Right cardiac atrium (tissue), 5 donors: ENCODE measurements at regions not wholly inside any gene's neighbourhood (a gene's known extent, or its start where the extent isn't known, plus 50 kb on each side); places are given as distances from the start of the nearest gene placed in this dataset.
A peak's percentile ranks its signal among the peaks of the same experiment; 100 is the strongest.

Experiments used
- ATAC-seq, 2 donors: fragments of 200-7000 bp; cut with Tn5 transposase; one replicate each; pipeline versions ENCODE4 v1.8.0 to v1.9.1; 2020; ENCODE audit warnings: moderate library complexity in 2 of 2, mild to moderate bottlenecking in 1 of 2
- DNase-seq, 3 donors: peaks; one replicate each; pipeline ENCODE4 v3.0.0-alpha.2; 2020
- H3K27ac ChIP-seq: one replicate; pipeline ENCODE4 v1.5.1; 2013; ENCODE audit warnings: mild to moderate bottlenecking, low read length, control low read depth, moderate library complexity
- H3K27me3 ChIP-seq: one replicate; pipeline ENCODE4 v1.6.1; 2013; ENCODE audit not compliant: control insufficient read depth, insufficient read depth
- H3K4me1 ChIP-seq: one replicate; pipeline ENCODE4 v1.6.1; 2013; ENCODE audit warnings: low read length; ENCODE audit not compliant: control insufficient read depth, insufficient read depth
- H3K4me3 ChIP-seq: one replicate; pipeline ENCODE4 v1.5.1; 2013; ENCODE audit warnings: low read length, control low read depth
- H3K9me3 ChIP-seq: one replicate; pipeline ENCODE4 v1.6.1; 2013; ENCODE audit warnings: low read length; ENCODE audit not compliant: control insufficient read depth
- WGBS: extraction: QIAGEN DNeasy Blood & Tissue Kit; methylation state at CpG from one replicate; pipeline ENCODE4 v1.1.7; 2013; 5-methylcytosine and 5-hydroxymethylcytosine counted together
- intact Hi-C, 4 donors: fragments of 100-400 bp; cut with DNase I; formaldehyde crosslinking; loops; one replicate each; pipeline versions ENCODE4 v1.11.0 to v1.14.0; 2022 to 2023
- donor health status: healthy with polysubstance abuse.
- donor health status: DM: no; HTN: yes; CAD: no.
- donor health status: DM: no; HTN: no; CAD: no.
- donor health status: DM: no; HTN: yes; CAD: no; lungs with severe emphysema.
- donor health status: DM: yes; HTN: yes; CAD: no.

DNA sequence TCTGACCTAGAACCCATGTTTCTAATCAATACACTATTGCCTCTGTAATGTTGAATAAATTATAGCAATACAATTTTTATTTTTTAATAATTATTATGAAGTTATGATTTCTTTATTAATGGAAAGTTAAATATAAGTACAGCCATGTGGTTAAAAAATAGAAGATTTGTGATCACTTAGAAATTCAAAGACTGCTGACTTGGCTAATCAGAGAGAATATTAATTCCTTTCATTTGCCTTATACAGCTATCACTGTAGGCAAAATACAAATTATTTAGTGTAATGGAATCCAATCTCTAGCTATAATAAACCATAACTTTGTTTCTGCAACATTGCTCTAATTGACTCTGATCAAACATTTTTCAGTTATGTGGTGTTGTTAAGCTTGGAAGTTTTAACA, 255.0 kb upstream of the TAS2R1 start:
- no peaks in the 10 kb centered on the region for H3K27me3 ChIP-seq
- peaks cover 7% of the 10 kb centered on the region for H3K9me3 ChIP-seq
- DNase-seq (no peak), ATAC-seq (no peak)
- intact Hi-C loops: no loop called here
- no peak overlapping the region for H3K27ac ChIP-seq
- no peaks in the 10 kb centered on the region for H3K4me1 ChIP-seq
- no peak overlapping the region for H3K4me3 ChIP-seq

DNA sequence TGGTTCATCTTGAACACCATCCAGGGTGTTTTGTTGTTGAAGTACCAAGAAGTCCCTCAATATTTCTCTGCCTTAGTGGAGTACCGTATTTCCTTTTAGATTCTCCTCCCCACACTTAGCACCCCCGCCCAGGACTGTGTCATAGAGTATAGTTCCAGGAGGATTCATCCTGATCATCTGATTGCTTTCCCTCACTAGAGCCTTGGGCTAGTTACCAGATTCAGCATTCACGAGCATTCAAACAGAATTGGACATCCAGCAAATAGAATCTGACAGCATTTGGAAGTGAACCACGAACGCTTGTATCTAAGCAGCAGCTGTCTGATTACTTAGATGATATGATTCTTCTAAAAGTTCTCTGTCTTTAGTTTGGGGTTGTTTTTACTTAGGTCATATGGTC, 248.1 kb upstream of the TAS2R1 start:
- DNase-seq: no peak
- Histone ChIP-seq H3K27me3 (no peaks in the 10 kb centered on the region), H3K4me3 (no peak overlapping the region), H3K27ac (no peak overlapping the region), H3K9me3 (peaks cover 3% of the 10 kb centered on the region), H3K4me1 (no peaks in the 10 kb centered on the region)
- intact Hi-C loops: no loop called here
- no peak for ATAC-seq
- 55% methylated on average over 5 of the region's 5 CpGs for WGBS

DNA sequence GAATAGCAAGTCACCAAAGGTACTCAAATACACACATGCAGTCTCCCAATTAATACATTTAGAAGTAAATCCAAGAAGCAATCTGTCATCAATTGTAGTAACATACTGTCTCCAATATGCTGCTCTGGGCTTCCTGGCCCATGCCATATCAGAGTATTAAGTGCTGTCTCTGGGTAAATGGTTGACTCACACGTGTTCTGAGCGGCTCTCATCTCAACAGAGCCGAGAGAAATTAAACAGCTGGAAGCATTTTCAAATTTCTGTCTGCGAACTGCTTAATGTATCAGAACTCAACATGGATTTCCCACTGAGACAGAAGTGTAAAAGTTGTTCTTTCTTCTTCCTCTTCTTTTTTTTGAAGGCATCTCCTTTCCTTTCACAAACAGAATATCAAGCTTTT, 247.3 kb upstream of the TAS2R1 start:
- Histone ChIP-seq H3K4me3 (no peak overlapping the region), H3K27ac (no peak overlapping the region), H3K4me1 (no peaks in the 10 kb centered on the region), H3K27me3 (no peaks in the 10 kb centered on the region), H3K9me3 (peaks cover 3% of the 10 kb centered on the region)
- DNase-seq: no peak
- ATAC-seq: no peak
- WGBS: 57% methylated on average over 4 of the region's 4 CpGs
- intact Hi-C loops: no loop called here

DNA sequence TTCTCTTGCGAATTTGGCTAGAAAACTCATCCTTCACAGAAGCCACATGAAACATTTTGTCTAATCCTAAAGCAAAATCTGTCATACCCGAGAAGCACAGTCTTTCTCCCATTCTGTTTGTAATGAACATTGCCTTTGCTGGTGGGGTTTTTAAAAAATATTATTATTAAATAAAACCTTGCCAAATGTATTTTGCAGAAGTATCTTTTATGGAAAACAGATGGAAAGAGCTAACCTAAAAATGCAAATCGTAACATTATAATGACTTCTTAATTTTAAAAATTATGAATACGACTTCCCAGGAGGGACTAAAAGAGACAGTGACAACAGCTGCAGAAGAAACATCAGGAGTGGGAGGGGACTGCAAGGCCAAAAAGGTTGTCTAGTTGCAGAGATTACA, 246.3 kb upstream of the TAS2R1 start:
- whole genome bisulfite sequencing: 88% methylated on average over 4 of the region's 4 CpGs
- intact Hi-C loops: no loop called here
- ATAC-seq (no peak), DNase-seq (no peak)
- Histone ChIP-seq H3K4me3 (no peak overlapping the region), H3K4me1 (no peaks in the 10 kb centered on the region), H3K27me3 (no peaks in the 10 kb centered on the region), H3K27ac (no peak overlapping the region), H3K9me3 (peaks cover 3% of the 10 kb centered on the region)

DNA sequence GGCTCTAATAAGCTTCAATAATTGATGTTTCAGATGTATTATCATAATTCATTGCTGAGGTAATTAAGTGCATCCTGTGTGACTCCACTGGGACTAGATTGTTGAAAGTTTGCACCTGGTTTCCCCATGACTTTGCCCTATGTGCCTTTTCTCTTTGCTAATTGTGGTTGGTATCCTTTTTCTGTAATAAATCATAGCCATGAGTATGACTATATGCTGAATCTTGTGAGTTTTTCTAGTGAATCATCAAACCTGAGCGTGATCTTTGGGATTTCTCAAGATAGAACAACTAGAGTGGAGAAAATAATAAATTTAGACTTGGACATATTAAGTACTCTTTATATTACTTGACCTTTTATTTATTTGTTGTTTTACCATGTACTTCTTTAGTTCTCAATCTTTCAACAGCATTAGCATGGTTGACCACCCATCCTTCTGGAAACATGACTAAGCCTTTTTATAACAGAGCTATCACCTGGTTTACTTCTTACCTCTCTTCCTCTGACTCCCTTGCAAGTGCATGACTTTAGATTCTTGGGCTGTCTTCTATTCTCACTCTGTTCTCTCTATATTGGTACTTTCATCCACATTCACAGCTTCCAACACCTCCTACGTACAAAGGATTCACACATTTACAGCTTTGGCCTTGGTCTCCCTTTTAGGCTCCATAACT, 239.6 kb upstream of the TAS2R1 start:
- intact Hi-C loops: no loop called here
- Histone ChIP-seq H3K4me1 (no peaks in the 10 kb centered on the region), H3K9me3 (peaks cover 10% of the 10 kb centered on the region), H3K27me3 (no peaks in the 10 kb centered on the region), H3K4me3 (no peak overlapping the region), H3K27ac (no peak overlapping the region)
- DNase-seq: no peak
- no peak for ATAC-seq
- 84% methylated on average over 2 of the region's 2 CpGs for WGBS

DNA sequence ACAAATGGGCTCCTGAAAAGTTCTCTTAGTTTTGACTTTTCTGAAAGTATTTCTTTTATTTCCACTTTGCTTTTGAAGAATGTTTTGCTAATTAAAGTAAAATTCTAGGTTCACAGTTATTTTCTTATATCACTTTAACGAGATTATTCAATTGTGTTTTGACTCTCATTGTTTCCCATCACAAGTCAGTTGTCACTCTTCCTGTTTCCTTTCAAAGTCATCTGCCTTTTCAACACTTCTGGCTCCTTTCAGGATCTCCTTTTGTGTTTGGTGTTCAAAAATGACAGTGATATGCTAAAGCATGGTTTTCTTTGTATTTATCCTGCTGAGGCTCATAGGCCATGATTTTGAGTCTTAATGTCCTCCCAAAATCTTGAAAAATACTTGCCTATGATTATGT, 235.4 kb upstream of the TAS2R1 start:
- no peak for DNase-seq
- no peak overlapping the region for H3K27ac ChIP-seq
- H3K27me3 ChIP-seq: no peaks in the 10 kb centered on the region
- no peak overlapping the region for H3K4me3 ChIP-seq
- no peak for ATAC-seq
- H3K4me1 ChIP-seq: no peaks in the 10 kb centered on the region
- H3K9me3 ChIP-seq: peaks cover 11% of the 10 kb centered on the region
- WGBS: 83% methylated on average over 1 of the region's 1 CpG
- intact Hi-C loops: no loop called here

DNA sequence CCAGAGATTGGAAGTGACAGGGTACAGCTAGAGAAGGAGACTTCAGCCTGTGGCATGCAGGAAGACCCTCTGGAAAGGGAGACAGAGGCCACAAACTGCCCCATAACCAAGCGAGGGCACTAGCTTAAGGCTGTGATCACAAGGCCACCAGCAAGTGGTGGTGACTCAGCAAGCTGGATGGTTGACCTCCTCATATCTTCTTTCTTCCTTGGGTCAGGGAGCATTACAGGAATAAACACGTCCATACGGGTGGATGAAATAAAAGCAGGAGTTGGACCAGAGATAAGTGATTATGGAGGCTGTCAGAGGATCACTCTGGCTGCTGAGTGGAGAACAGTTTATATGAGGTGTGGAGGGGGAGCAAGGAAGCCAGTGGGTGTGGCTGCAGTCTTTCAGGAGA, 234.6 kb upstream of the TAS2R1 start:
- Histone ChIP-seq H3K27me3 (no peaks in the 10 kb centered on the region), H3K27ac (no peak overlapping the region), H3K4me3 (no peak overlapping the region), H3K9me3 (peaks cover 12% of the 10 kb centered on the region), H3K4me1 (no peaks in the 10 kb centered on the region)
- intact Hi-C loops: no loop called here
- ATAC-seq (no peak), DNase-seq (no peak)
- WGBS: 43% methylated on average over 3 of the region's 3 CpGs

DNA sequence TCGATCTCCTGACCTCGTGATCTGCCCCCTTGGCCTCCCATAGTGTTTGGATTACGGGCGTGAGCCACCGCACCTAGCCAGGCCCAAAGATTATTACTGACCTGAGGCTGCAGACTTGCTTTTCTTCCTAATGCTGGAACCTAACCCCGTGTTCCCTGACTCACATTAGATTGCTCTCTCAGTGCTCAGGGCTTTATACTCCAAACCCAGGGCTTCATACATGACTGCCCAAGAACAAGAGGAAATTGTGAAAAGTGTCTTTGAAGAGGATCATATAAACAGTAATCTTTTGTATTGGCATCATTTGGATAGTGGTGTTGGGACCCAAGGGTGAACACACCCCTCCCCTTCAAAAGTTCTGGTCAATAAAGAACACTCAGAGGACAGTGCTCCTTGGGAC, 233.3 kb upstream of the TAS2R1 start:
- Histone ChIP-seq H3K27me3 (no peaks in the 10 kb centered on the region), H3K27ac (no peak overlapping the region), H3K4me1 (no peaks in the 10 kb centered on the region), H3K4me3 (no peak overlapping the region), H3K9me3 (peaks cover 12% of the 10 kb centered on the region)
- 93% methylated on average over 6 of the region's 6 CpGs for WGBS
- DNase-seq (no peak), ATAC-seq (no peak)
- intact Hi-C loops: no loop called here

DNA sequence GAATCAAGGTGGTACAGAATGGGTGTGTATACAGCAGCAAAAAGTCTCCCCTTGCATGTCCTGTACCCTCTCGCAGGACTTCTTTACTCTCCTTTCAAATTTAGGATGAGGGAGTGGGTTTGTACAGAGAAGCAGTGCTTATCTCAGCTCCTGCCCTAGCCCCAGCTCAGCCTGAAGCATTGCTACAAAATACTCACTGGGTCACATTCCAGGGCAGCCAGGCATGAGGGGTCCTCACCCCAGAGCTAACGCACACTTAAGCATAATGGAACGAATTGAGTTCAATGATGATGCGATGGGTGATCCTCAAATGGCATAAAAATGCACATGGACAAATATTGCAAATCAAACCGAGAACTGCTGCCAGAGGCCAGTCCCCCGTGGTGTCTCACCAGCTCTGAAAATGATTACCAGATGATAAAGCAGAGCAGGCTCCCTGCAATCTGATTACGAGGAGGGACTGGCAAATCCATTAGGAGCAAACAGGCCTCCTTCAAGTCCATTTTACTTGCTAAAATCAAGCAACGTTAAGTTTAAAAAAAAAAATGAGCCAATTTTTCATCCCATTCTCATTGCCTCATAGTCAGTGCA, 231.6 kb upstream of the TAS2R1 start:
- Histone ChIP-seq H3K4me1 (no peaks in the 10 kb centered on the region), H3K4me3 (no peak overlapping the region), H3K9me3 (peaks cover 12% of the 10 kb centered on the region), H3K27me3 (no peaks in the 10 kb centered on the region), H3K27ac (no peak overlapping the region)
- ATAC-seq (no peak), DNase-seq (no peak)
- 52% methylated on average over 8 of the region's 8 CpGs for WGBS
- intact Hi-C loops: no loop called here

DNA sequence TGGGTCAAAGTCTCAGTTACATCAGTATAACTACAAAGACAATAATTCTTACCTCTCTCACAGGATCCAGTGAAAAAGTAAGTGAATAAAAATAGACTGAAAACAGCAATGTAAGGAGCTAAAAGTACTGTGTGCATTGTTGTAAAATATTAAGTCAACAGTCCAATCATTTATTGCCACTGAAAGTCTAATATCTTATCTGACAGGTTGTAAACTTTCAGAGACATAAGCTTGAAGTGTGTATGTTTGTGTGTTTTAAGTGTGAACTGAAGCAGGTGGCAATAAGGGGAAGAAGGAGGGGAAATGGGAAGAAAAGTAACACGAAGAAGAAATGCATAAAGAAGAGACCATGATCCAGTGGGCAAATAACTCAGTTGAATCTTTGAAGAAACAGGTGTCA, 229.7 kb upstream of the TAS2R1 start:
- ATAC-seq (no peak), DNase-seq (no peak)
- Histone ChIP-seq H3K4me1 (no peaks in the 10 kb centered on the region), H3K9me3 (peaks cover 9% of the 10 kb centered on the region), H3K27me3 (no peaks in the 10 kb centered on the region), H3K27ac (no peak overlapping the region), H3K4me3 (no peak overlapping the region)
- WGBS: 63% methylated on average over 1 of the region's 1 CpG
- intact Hi-C loops: no loop called here

DNA sequence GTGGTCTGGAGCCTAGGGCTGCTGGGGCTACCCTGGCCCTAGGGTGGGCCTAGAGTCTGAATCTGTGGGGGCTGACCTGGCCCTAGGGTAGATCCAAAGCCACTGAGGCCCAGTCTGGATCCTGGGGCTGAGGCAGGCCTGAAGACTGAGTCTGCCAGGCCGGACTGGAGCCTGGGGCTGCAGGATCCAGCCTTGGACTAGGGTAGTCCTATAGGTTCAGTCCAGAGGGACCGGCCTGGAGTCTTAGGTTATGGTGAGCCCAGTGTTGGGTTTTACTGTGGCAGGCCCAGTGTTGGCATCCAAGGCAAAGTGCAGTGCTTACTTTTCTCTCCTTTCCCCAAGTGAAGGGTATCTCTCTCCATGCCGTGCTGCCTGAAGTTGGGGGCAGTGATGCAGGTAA, 227.9 kb upstream of the TAS2R1 start:
- H3K4me3 ChIP-seq: no peak overlapping the region
- 85% methylated on average over 3 of the region's 3 CpGs for WGBS
- intact Hi-C loops: no loop called here
- no peaks in the 10 kb centered on the region for H3K4me1 ChIP-seq
- DNase-seq (no peak), ATAC-seq (peak in 1 of 2 donors; percentile 11)
- no peak overlapping the region for H3K27ac ChIP-seq
- no peaks in the 10 kb centered on the region for H3K27me3 ChIP-seq
- peaks cover 4% of the 10 kb centered on the region for H3K9me3 ChIP-seq

DNA sequence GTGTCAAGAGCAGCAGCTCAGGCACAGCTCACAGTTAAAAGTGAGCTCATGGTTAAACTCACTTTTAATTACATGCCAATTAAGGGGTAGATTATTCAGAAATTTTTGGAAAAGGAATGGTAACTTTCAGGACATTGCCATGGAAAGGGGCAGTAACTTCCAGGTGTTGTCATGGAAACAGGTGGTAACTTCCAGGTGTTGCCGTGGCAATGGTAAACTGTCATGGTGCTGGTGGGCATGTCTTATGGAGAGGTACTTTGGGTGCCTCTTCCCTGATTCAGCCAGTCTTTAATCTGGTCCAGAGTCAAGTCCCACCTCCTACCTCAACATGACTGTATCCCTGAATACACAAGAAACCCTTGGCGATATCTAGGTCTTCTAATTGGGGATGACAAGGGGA, 223.2 kb upstream of the TAS2R1 start:
- Histone ChIP-seq H3K27ac (no peak overlapping the region), H3K27me3 (no peaks in the 10 kb centered on the region), H3K4me3 (no peak overlapping the region), H3K9me3 (peaks cover 6% of the 10 kb centered on the region), H3K4me1 (no peaks in the 10 kb centered on the region)
- 90% methylated on average over 2 of the region's 2 CpGs for WGBS
- intact Hi-C loops: no loop called here
- ATAC-seq (no peak), DNase-seq (no peak)
